ENCODE measurements at regions not wholly inside any gene's neighbourhood (a gene's known extent, or its start where the extent isn't known, plus 50 kb on each side); places are given as distances from the start of the nearest gene placed in this dataset.

DNA sequence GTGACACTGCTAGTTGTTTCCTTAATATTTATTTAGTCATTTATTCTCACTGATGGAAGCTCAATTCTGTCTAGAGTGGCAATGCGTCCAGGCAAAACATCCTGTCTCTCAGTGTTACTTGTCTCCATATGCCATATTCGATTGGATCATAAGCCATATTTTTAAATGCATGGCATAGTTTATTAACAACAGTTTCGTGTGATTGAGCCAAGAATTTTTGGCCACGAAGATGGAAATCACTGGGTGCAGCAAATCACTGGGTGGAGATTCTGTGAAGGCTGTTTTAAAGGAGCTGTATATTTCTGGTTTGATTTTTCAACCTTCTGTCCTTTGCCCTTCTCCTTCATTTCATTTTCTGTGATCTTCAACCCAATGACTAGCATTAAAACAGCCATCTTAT is 205.2 kb downstream of the JRKL start:
- intact Hi-C loops (cut with DNase I; ENCODE audit: low total_unique reads) = no loop called here
- ATAC-seq = no peak
- DNase-seq = no peak
- no peak overlapping the region for H3K27ac ChIP-seq
- no peak overlapping the region for H3K4me3 ChIP-seq
- no peaks in the 10 kb centered on the region for H3K4me1 ChIP-seq
- no peaks in the 10 kb centered on the region for H3K36me3 ChIP-seq
- H3K27me3 ChIP-seq = no peaks in the 10 kb centered on the region
- in situ Hi-C loops (cut with MboI; ENCODE audit: low sequenced_read_pairs in 4 of 4) = no loop called here
- H3K9me3 ChIP-seq = no peaks in the 10 kb centered on the region
- TF ChIP-seq, protein P1, sequence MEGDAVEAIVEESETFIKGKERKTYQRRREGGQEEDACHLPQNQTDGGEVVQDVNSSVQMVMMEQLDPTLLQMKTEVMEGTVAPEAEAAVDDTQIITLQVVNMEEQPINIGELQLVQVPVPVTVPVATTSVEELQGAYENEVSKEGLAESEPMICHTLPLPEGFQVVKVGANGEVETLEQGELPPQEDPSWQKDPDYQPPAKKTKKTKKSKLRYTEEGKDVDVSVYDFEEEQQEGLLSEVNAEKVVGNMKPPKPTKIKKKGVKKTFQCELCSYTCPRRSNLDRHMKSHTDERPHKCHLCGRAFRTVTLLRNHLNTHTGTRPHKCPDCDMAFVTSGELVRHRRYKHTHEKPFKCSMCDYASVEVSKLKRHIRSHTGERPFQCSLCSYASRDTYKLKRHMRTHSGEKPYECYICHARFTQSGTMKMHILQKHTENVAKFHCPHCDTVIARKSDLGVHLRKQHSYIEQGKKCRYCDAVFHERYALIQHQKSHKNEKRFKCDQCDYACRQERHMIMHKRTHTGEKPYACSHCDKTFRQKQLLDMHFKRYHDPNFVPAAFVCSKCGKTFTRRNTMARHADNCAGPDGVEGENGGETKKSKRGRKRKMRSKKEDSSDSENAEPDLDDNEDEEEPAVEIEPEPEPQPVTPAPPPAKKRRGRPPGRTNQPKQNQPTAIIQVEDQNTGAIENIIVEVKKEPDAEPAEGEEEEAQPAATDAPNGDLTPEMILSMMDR (IDR thresholded peaks at IDR 0.05 in 4 of 5, conservative IDR thresholded peaks at IDR 0.05 in 1 of 5) = no peak
- TF ChIP-seq POLR2A (IDR thresholded peaks at IDR 0.05) = no peak

DNA sequence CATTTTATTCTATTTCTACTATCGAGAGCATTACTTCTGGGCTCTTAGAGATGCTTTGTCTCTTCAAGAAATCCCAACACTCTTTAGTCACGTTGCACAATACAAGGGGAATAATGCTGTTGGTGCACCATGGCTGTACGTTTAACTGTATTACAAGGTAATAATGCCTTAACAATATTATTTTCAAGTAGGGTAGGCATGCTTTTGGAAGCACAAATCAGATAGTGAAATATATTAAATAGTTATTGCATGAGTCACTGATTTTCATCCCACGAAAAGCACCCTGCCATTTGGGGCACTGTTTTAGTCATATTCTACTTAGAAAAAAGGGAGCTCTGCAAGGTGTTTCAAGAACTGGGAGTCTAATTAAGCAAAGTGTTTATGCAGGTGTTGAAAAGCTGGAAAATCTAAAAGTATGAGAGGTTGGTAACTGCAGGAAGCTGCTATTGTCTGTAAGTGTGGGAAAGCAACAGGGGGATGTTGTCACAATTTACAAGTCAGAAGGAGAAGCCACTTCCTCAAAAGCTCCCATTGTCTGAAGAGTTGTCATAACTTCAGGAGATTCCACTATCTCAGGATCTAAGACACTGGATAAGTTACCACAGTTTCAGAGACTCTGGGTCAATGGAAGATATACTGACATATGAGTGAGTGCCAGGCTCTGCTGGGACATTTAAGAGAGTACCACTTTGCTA is 218.2 kb downstream of the JRKL start:
- in situ Hi-C loops (cut with MboI; ENCODE audit: low sequenced_read_pairs in 4 of 4) = no loop called here
- H3K4me1 ChIP-seq = no peaks in the 10 kb centered on the region
- no peaks in the 10 kb centered on the region for H3K27me3 ChIP-seq
- intact Hi-C loops (cut with DNase I; ENCODE audit: low total_unique reads) = no loop called here
- TF ChIP-seq, protein P1 (IDR thresholded peaks at IDR 0.05 in 4 of 5, conservative IDR thresholded peaks at IDR 0.05 in 1 of 5) = no peak
- TF ChIP-seq POLR2A (IDR thresholded peaks at IDR 0.05) = no peak
- no peaks in the 10 kb centered on the region for H3K9me3 ChIP-seq
- no peak for DNase-seq
- no peak overlapping the region for H3K4me3 ChIP-seq
- H3K36me3 ChIP-seq = no peaks in the 10 kb centered on the region
- no peak overlapping the region for H3K27ac ChIP-seq
- ATAC-seq = no peak

DNA sequence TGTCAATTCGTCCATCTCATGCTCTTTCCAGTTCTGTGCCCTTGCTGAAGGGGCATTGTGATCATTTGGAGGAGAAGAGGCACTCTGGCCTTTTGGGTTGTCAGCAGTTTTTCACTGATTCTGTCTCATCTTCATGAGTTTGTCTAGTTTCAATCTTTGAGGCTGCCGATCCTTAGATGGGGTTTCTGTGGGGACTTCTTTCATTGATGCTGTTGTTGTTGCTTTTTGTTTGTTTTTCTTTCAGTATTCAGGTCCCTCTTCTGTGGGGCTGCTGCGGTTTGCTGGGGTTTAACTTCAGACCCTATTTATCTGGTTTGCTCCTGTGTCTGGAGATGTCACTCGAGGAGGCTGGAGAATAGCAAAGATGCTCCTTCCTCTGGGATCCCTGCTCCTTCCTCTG is 224.3 kb downstream of the JRKL start:
- in situ Hi-C loops (cut with MboI; ENCODE audit: low sequenced_read_pairs in 4 of 4) (no loop called here), intact Hi-C loops (cut with DNase I; ENCODE audit: low total_unique reads) (no loop called here)
- Histone ChIP-seq H3K36me3 (no peaks in the 10 kb centered on the region), H3K4me3 (no peak overlapping the region), H3K27me3 (no peaks in the 10 kb centered on the region), H3K27ac (no peak overlapping the region), H3K4me1 (no peaks in the 10 kb centered on the region), H3K9me3 (no peaks in the 10 kb centered on the region)
- ATAC-seq (no peak), DNase-seq (no peak)
- TF ChIP-seq POLR2A (IDR thresholded peaks at IDR 0.05) = no peak
- TF ChIP-seq, protein P1 (IDR thresholded peaks at IDR 0.05 in 4 of 5, conservative IDR thresholded peaks at IDR 0.05 in 1 of 5) = no peak

DNA sequence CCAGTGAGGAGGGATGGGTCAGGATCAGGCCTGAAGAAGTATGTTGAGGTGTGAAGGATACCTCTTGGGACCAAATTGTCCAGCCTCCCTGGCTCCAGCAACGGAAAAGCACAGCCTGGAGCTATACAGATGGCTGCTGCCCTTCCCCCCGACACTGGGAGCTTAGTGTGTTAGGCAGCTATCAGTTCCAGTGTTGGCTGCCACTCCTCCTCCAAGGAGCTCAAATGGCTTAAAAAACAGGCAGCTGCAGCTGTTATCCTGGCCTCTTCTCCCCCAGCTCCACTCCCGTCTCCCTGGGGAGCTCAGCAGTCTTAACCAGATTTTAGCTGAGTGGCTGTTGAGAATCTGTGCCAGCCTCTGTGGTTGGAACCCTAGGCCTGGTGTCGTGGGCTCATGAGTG is 225.0 kb downstream of the JRKL start:
- in situ Hi-C loops (cut with MboI; ENCODE audit: low sequenced_read_pairs in 4 of 4) (no loop called here), intact Hi-C loops (cut with DNase I; ENCODE audit: low total_unique reads) (no loop called here)
- Histone ChIP-seq H3K4me1 (no peaks in the 10 kb centered on the region), H3K9me3 (no peaks in the 10 kb centered on the region), H3K4me3 (no peak overlapping the region), H3K36me3 (no peaks in the 10 kb centered on the region), H3K27me3 (no peaks in the 10 kb centered on the region), H3K27ac (no peak overlapping the region)
- ATAC-seq = no peak
- TF ChIP-seq POLR2A (IDR thresholded peaks at IDR 0.05) = no peak
- TF ChIP-seq, protein P1 (IDR thresholded peaks at IDR 0.05 in 4 of 5, conservative IDR thresholded peaks at IDR 0.05 in 1 of 5) = no peak
- no peak for DNase-seq

Data from gastrocnemius medialis (tissue), 4 donors.